Bronchial epithelial cell (primary cell): ENCODE measurements at regions not wholly inside any gene's neighbourhood (a gene's known extent, or its start where the extent isn't known, plus 50 kb on each side); places are given as distances from the start of the nearest gene placed in this dataset.

Source experiments
- DNase-seq: peaks from one replicate; pipeline ENCODE4 v3.0.0-alpha.2; 2010; ENCODE audit warnings: low read depth
- FAIRE-seq: peaks from 2 replicates; lab custom pipeline; 2011; peaks lifted over from hg19 to GRCh38; lab: Jason Lieb, UNC
- H3K27me3 ChIP-seq: 2 replicates; pipeline ENCODE4 v1.5.1; 2011; ENCODE audit warnings: low read length; ENCODE audit not compliant: control insufficient read depth, insufficient read depth
- H3K36me3 ChIP-seq: 2 replicates; pipeline ENCODE4 v1.5.1; 2011; ENCODE audit warnings: low read length; ENCODE audit not compliant: control insufficient read depth, insufficient read depth
- H3K4me3 ChIP-seq: 2 replicates; pipeline ENCODE4 v1.5.1; 2011; ENCODE audit warnings: mild to moderate bottlenecking, low read depth, low read length, control low read depth
- CTCF ChIP-seq: IDR thresholded peaks from 2 replicates; pipeline ENCODE4 v1.5.1; 2011; ENCODE audit warnings: mild to moderate bottlenecking, moderate library complexity, low read length, control low read depth, inconsistent platforms; ENCODE audit not compliant: insufficient read depth, severe bottlenecking

- no peak for TF ChIP-seq CTCF
- no peak for FAIRE-seq
Measured at GRCh38 chr2:235378944-235379343, 114.9 kb upstream of the AGAP1 start.

GRCh38 chr2:235381261-235381912 lies 112.5 kb upstream of the AGAP1 start:
- FAIRE-seq (no peak), DNase-seq (peak; percentile 48)
- no peaks in the 10 kb centered on the region for H3K27me3 ChIP-seq
- H3K4me3 ChIP-seq, result no peak overlapping the region
- no peaks in the 10 kb centered on the region for H3K36me3 ChIP-seq
- no peak for TF ChIP-seq CTCF

More at GRCh38 chr2:235378944-235379343, 114.9 kb upstream of the AGAP1 start:
- Histone ChIP-seq H3K4me3 (no peak overlapping the region), H3K36me3 (no peaks in the 10 kb centered on the region), H3K27me3 (no peaks in the 10 kb centered on the region)
- DNase-seq, result no peak

- DNase-seq (no peak), FAIRE-seq (no peak)
- Histone ChIP-seq H3K36me3 (no peaks in the 10 kb centered on the region), H3K4me3 (no peak overlapping the region), H3K27me3 (no peaks in the 10 kb centered on the region)
- TF ChIP-seq CTCF, result no peak
Measured at GRCh38 chr2:235382179-235382578, 111.7 kb upstream of the AGAP1 start.

GRCh38 chr2:235382601-235383000 lies 111.2 kb upstream of the AGAP1 start:
- no peak for FAIRE-seq
- DNase-seq, result no peak
- H3K27me3 ChIP-seq, result no peaks in the 10 kb centered on the region
- no peak for TF ChIP-seq CTCF
- no peaks in the 10 kb centered on the region for H3K36me3 ChIP-seq
- no peak overlapping the region for H3K4me3 ChIP-seq

GRCh38 chr2:235383272-235383843 lies 110.5 kb upstream of the AGAP1 start:
- DNase-seq (no peak), FAIRE-seq (no peak)
- Histone ChIP-seq H3K27me3 (no peaks in the 10 kb centered on the region), H3K36me3 (no peaks in the 10 kb centered on the region), H3K4me3 (no peak overlapping the region)
- no peak for TF ChIP-seq CTCF
